ENCODE measurements at regions not wholly inside any gene's neighbourhood (a gene's known extent, or its start where the extent isn't known, plus 50 kb on each side); places are given as distances from the start of the nearest gene placed in this dataset.

- no peaks in the 10 kb centered on the region for H3K9me2 ChIP-seq (replicated peaks; ENCODE audit: control insufficient read depth, low read length)
- H4K20me1 ChIP-seq (ENCODE audit: control insufficient read depth, insufficient read depth, low read depth, low read length), result no peaks in the 10 kb centered on the region
- no peaks in the 10 kb centered on the region for H3F3A ChIP-seq (ENCODE audit: control insufficient read depth, insufficient read depth)
- no peak overlapping the region for H3K27ac ChIP-seq (ENCODE audit: low read depth, low read length)
- H3K36me3 ChIP-seq (ENCODE audit: control insufficient read depth, low read length), result no peaks in the 10 kb centered on the region
- H3K4me1 ChIP-seq (ENCODE audit: control insufficient read depth, low read length), result no peaks in the 10 kb centered on the region
- H3K4me2 ChIP-seq (ENCODE audit: low read length), result no peak overlapping the region
- no peaks in the 10 kb centered on the region for H3K27me3 ChIP-seq (ENCODE audit: control insufficient read depth, low read length)
- TF ChIP-seq, protein P1, sequence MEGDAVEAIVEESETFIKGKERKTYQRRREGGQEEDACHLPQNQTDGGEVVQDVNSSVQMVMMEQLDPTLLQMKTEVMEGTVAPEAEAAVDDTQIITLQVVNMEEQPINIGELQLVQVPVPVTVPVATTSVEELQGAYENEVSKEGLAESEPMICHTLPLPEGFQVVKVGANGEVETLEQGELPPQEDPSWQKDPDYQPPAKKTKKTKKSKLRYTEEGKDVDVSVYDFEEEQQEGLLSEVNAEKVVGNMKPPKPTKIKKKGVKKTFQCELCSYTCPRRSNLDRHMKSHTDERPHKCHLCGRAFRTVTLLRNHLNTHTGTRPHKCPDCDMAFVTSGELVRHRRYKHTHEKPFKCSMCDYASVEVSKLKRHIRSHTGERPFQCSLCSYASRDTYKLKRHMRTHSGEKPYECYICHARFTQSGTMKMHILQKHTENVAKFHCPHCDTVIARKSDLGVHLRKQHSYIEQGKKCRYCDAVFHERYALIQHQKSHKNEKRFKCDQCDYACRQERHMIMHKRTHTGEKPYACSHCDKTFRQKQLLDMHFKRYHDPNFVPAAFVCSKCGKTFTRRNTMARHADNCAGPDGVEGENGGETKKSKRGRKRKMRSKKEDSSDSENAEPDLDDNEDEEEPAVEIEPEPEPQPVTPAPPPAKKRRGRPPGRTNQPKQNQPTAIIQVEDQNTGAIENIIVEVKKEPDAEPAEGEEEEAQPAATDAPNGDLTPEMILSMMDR (IDR thresholded peaks at IDR 0.05; ENCODE audit: low read depth, low read length, poor library complexity, severe bottlenecking), result no peak
- no peak for TF ChIP-seq EZH2phosphoT487 (IDR thresholded peaks at IDR 0.05; ENCODE audit: borderline replicate concordance, low read length)
- H3K9me3 ChIP-seq (ENCODE audit: control insufficient read depth, insufficient read depth, low read length), result peaks cover 20% of the 10 kb centered on the region
- no peak overlapping the region for H3K4me3 ChIP-seq (ENCODE audit: low read length)
- no peaks in the 10 kb centered on the region for H3K79me2 ChIP-seq (ENCODE audit: control insufficient read depth, low read length)
Measured at GRCh38 chr7:68604541-68604940, 993.7 kb upstream of the AUTS2 start.

DNA sequence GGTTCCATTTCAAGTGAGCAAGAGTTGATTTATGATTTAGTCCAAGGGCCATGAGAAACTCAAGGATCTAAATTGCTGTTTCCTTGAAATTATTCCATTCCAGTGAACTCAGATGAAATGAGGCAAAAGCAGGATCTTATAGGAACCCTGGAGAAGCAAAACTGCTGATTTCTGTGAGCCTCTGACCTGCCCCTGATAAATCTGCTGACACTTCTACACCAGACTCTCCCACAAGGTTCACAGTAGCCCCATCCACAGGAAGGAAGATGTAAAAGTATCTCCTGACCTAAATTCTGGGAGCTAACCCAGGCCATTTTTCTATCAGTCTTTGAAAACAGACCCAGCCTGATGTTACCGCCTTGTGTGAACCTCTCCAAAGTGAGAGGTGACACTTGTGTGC lies 987.6 kb upstream of the AUTS2 start:
- H3K9me2 ChIP-seq (replicated peaks; ENCODE audit: control insufficient read depth, low read length), result no peaks in the 10 kb centered on the region
- no peaks in the 10 kb centered on the region for H3F3A ChIP-seq (ENCODE audit: control insufficient read depth, insufficient read depth)
- TF ChIP-seq, protein P1 (IDR thresholded peaks at IDR 0.05; ENCODE audit: low read depth, low read length, poor library complexity, severe bottlenecking), result no peak
- no peak for TF ChIP-seq EZH2phosphoT487 (IDR thresholded peaks at IDR 0.05; ENCODE audit: borderline replicate concordance, low read length)

DNA sequence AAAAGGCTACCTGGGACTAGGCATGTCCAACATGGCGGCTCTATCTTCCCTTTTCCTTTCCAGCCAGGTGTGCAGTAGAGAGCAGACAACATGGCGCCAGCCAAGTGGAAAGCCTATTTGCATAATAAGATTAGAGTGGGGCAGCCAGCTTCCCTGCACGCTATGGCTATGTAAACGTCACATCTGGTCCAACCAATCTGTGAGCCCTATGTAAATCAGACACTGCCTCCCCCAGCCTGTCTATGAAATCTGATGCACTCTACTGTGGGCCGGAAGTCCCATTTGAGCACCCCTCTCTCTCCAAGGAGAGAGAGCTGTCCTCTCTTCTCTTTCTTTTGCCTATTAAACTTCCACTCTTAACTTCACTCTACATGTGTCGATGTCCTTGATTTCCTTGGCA lies 984.9 kb upstream of the AUTS2 start:
- H4K20me1 ChIP-seq (ENCODE audit: control insufficient read depth, insufficient read depth, low read depth, low read length), result no peaks in the 10 kb centered on the region
- H3F3A ChIP-seq (ENCODE audit: control insufficient read depth, insufficient read depth), result no peaks in the 10 kb centered on the region
- no peaks in the 10 kb centered on the region for H3K36me3 ChIP-seq (ENCODE audit: control insufficient read depth, low read length)
- H3K4me3 ChIP-seq (ENCODE audit: low read length), result no peak overlapping the region
- TF ChIP-seq, protein P1 (IDR thresholded peaks at IDR 0.05; ENCODE audit: low read depth, low read length, poor library complexity, severe bottlenecking), result no peak
- TF ChIP-seq EZH2phosphoT487 (IDR thresholded peaks at IDR 0.05; ENCODE audit: borderline replicate concordance, low read length), result no peak
- H3K27me3 ChIP-seq (ENCODE audit: control insufficient read depth, low read length), result no peaks in the 10 kb centered on the region
- no peak overlapping the region for H3K27ac ChIP-seq (ENCODE audit: low read depth, low read length)
- H3K79me2 ChIP-seq (ENCODE audit: control insufficient read depth, low read length), result no peaks in the 10 kb centered on the region
- peaks cover 10% of the 10 kb centered on the region; the same call in 1 of the 2 replicates for H3K9me3 ChIP-seq (ENCODE audit: control insufficient read depth, insufficient read depth, low read length)
- no peak overlapping the region for H3K4me2 ChIP-seq (ENCODE audit: low read length)
- no peaks in the 10 kb centered on the region for H3K9me2 ChIP-seq (replicated peaks; ENCODE audit: control insufficient read depth, low read length)
- H3K4me1 ChIP-seq (ENCODE audit: control insufficient read depth, low read length), result no peaks in the 10 kb centered on the region

More for the DNA sequence above, 987.6 kb upstream of the AUTS2 start:
- Histone ChIP-seq H4K20me1 (ENCODE audit: control insufficient read depth, insufficient read depth, low read depth, low read length) (no peaks in the 10 kb centered on the region), H3K4me1 (ENCODE audit: control insufficient read depth, low read length) (no peaks in the 10 kb centered on the region), H3K36me3 (ENCODE audit: control insufficient read depth, low read length) (no peaks in the 10 kb centered on the region), H3K27me3 (ENCODE audit: control insufficient read depth, low read length) (no peaks in the 10 kb centered on the region), H3K9me3 (ENCODE audit: control insufficient read depth, insufficient read depth, low read length) (peaks cover 25% of the 10 kb centered on the region), H3K4me2 (ENCODE audit: low read length) (no peak overlapping the region), H3K79me2 (ENCODE audit: control insufficient read depth, low read length) (no peaks in the 10 kb centered on the region), H3K27ac (ENCODE audit: low read depth, low read length) (no peak overlapping the region), H3K4me3 (ENCODE audit: low read length) (no peak overlapping the region)

All from DOHH2 (cell line).